AG09319 (cell line): ENCODE measurements at regions not wholly inside any gene's neighbourhood (a gene's known extent, or its start where the extent isn't known, plus 50 kb on each side); places are given as distances from the start of the nearest gene placed in this dataset.

Experiments used
- DNase-seq: peaks from one replicate; pipeline ENCODE4 v3.0.0-alpha.2; 2010; ENCODE audit warnings: low read depth; ENCODE audit errors: extremely low read depth
- CTCF ChIP-seq: IDR thresholded peaks from 2 replicates; pipeline ENCODE4 v1.5.1; 2011; ENCODE audit warnings: low read depth, mild to moderate bottlenecking, inconsistent platforms, low read length, moderate library complexity

- DNase-seq = no peak
- TF ChIP-seq CTCF = no peak
Measured at GRCh38 chr4:44056721-44057151, 391.9 kb downstream of the KCTD8 start.

GRCh38 chr4:44070843-44071242, 377.8 kb downstream of the KCTD8 start:
- TF ChIP-seq CTCF = no peak
- no peak for DNase-seq

- no peak for DNase-seq
- TF ChIP-seq CTCF = no peak
Measured at GRCh38 chr4:44071959-44072955, 376.4 kb downstream of the KCTD8 start.

- DNase-seq = no peak
Measured at GRCh38 chr4:44086753-44087152, 361.9 kb downstream of the KCTD8 start.

GRCh38 chr4:44093390-44093789, 355.2 kb downstream of the KCTD8 start:
- TF ChIP-seq CTCF = no peak
- no peak for DNase-seq

More at GRCh38 chr4:44086753-44087152, 361.9 kb downstream of the KCTD8 start:
- no peak for TF ChIP-seq CTCF

GRCh38 chr4:44098973-44099372, 349.6 kb downstream of the KCTD8 start:
- TF ChIP-seq CTCF = no peak
- DNase-seq = no peak

- no peak for TF ChIP-seq CTCF
- no peak for DNase-seq
Measured at GRCh38 chr4:44100456-44100855, 348.2 kb downstream of the KCTD8 start.
